RCC 7860 (cell line): ENCODE measurements at regions not wholly inside any gene's neighbourhood (a gene's known extent, or its start where the extent isn't known, plus 50 kb on each side); places are given as distances from the start of the nearest gene placed in this dataset.
"Not testable (repeated sequence)": the region's sequence is repeated elsewhere in the genome, so short reads cannot be mapped to it uniquely, and the experiment has no call there.

Source experiments
- DNase-seq: peaks from one replicate; pipeline ENCODE4 v3.0.0-alpha.2; 2015; ENCODE audit warnings: low spot score
- FAIRE-seq: peaks from 2 replicates; lab custom pipeline; 2012; peaks lifted over from hg19 to GRCh38; lab: Jason Lieb, UNC

- DNase-seq = no peak
- FAIRE-seq = no peak
These were observed 154.6 kb downstream of the COPS8 start for GRCh38 chr2:237240252-237240651.

GRCh38 chr2:237240868-237241267 is 155.2 kb downstream of the COPS8 start:
- not testable (repeated sequence) for DNase-seq, FAIRE-seq

GRCh38 chr2:237242091-237242536 is 156.4 kb downstream of the COPS8 start:
- DNase-seq = no peak
- FAIRE-seq = no peak

- DNase-seq (no peak), FAIRE-seq (no peak)
These were observed 157.8 kb downstream of the COPS8 start for GRCh38 chr2:237243487-237243886.

- FAIRE-seq = no peak
- no peak for DNase-seq
These were observed 158.5 kb downstream of the COPS8 start for GRCh38 chr2:237244178-237244577.

GRCh38 chr2:237244976-237245646 is 159.4 kb downstream of the COPS8 start:
- no peak for DNase-seq
- no peak for FAIRE-seq

- no peak for FAIRE-seq
These were observed 163.4 kb downstream of the COL6A3 start for GRCh38 chr2:237250599-237250998.

GRCh38 chr2:237251986-237252385 is 162.0 kb downstream of the COL6A3 start:
- FAIRE-seq (no peak), DNase-seq (no peak)

More at GRCh38 chr2:237250599-237250998, 163.4 kb downstream of the COL6A3 start:
- no peak for DNase-seq

GRCh38 chr2:237253046-237253702 is 160.8 kb downstream of the COL6A3 start:
- FAIRE-seq (no peak), DNase-seq (no peak)

- peak; percentile 39 for FAIRE-seq
These were observed 159.5 kb downstream of the COL6A3 start for GRCh38 chr2:237254369-237254861.

GRCh38 chr2:237254911-237255578 is 158.9 kb downstream of the COL6A3 start:
- DNase-seq = peak; percentile 49
- peak; percentile 74 for FAIRE-seq

More at GRCh38 chr2:237254369-237254861, 159.5 kb downstream of the COL6A3 start:
- DNase-seq = no peak

GRCh38 chr2:237256887-237257286 is 157.1 kb downstream of the COL6A3 start:
- no peak for FAIRE-seq
- no peak for DNase-seq

GRCh38 chr2:237257471-237257951 is 156.5 kb downstream of the COL6A3 start:
- FAIRE-seq (no peak), DNase-seq (no peak)

- DNase-seq (no peak), FAIRE-seq (no peak)
These were observed 155.8 kb downstream of the COL6A3 start for GRCh38 chr2:237258116-237258515.

- FAIRE-seq = no peak
- no peak for DNase-seq
These were observed 155.3 kb downstream of the COL6A3 start for GRCh38 chr2:237258615-237259014.

- no peak for FAIRE-seq
- no peak for DNase-seq
These were observed 154.8 kb downstream of the COL6A3 start for GRCh38 chr2:237259201-237259600.

GRCh38 chr2:237260039-237260620 is 153.8 kb downstream of the COL6A3 start:
- FAIRE-seq (no peak), DNase-seq (no peak)

GRCh38 chr2:237260686-237261085 is 153.3 kb downstream of the COL6A3 start:
- FAIRE-seq (no peak), DNase-seq (no peak)

- FAIRE-seq = no peak
- DNase-seq = no peak
These were observed 152.6 kb downstream of the COL6A3 start for GRCh38 chr2:237261327-237261726.

GRCh38 chr2:237262838-237263771 is 150.9 kb downstream of the COL6A3 start:
- no peak for FAIRE-seq
- DNase-seq = no peak
